Parathyroid adenoma (tissue), 2 donors: ENCODE measurements at regions not wholly inside any gene's neighbourhood (a gene's known extent, or its start where the extent isn't known, plus 50 kb on each side); places are given as distances from the start of the nearest gene placed in this dataset.

Experiments used
- H2AFZ ChIP-seq: fragments of 300-600 bp; sonication (generic); one replicate; pipeline ENCODE4 v1.7.0; 2017; ENCODE audit warnings: antibody characterized with exemption, mild to moderate bottlenecking
- H3K27ac ChIP-seq: fragments of 300-600 bp; sonication (generic); one replicate; pipeline ENCODE4 v1.7.0; 2017
- H3K27me3 ChIP-seq: fragments of 300-600 bp; sonication (generic); one replicate; pipeline ENCODE4 v1.7.0; 2017; ENCODE audit warnings: low read length; ENCODE audit not compliant: control insufficient read depth, insufficient read depth
- H3K36me3 ChIP-seq: fragments of 300-600 bp; sonication (generic); one replicate; pipeline ENCODE4 v1.7.0; 2017; ENCODE audit warnings: low read length; ENCODE audit not compliant: control insufficient read depth, insufficient read depth
- H3K4me1 ChIP-seq: fragments of 300-600 bp; sonication (generic); one replicate; pipeline ENCODE4 v1.7.0; 2017; ENCODE audit warnings: control low read depth
- H3K4me2 ChIP-seq: fragments of 300-600 bp; sonication (generic); one replicate; pipeline ENCODE4 v1.7.0; 2017; ENCODE audit warnings: low read length
- H3K4me3 ChIP-seq: fragments of 300-600 bp; sonication (generic); one replicate; pipeline ENCODE4 v1.7.0; 2017; ENCODE audit warnings: low read depth, low read length
- H3K79me2 ChIP-seq: fragments of 300-600 bp; sonication (generic); one replicate; pipeline ENCODE4 v1.7.0; 2017; ENCODE audit warnings: control low read depth
- H3K9ac ChIP-seq: fragments of 300-600 bp; sonication (generic); one replicate; pipeline ENCODE4 v1.7.0; 2017; ENCODE audit warnings: mild to moderate bottlenecking
- H3K9me3 ChIP-seq: fragments of 300-600 bp; sonication (generic); one replicate; pipeline ENCODE4 v1.7.0; 2017; ENCODE audit warnings: low read length; ENCODE audit not compliant: control insufficient read depth
- TF ChIP-seq, protein P1 (sequence below): fragments of 300-600 bp; sonication (generic); IDR thresholded peaks from one replicate; pipeline ENCODE4 v1.7.0; 2017; ENCODE audit warnings: antibody characterized with exemption, mild to moderate bottlenecking
- donor health status: primary hyperparathyroidism.

DNA sequence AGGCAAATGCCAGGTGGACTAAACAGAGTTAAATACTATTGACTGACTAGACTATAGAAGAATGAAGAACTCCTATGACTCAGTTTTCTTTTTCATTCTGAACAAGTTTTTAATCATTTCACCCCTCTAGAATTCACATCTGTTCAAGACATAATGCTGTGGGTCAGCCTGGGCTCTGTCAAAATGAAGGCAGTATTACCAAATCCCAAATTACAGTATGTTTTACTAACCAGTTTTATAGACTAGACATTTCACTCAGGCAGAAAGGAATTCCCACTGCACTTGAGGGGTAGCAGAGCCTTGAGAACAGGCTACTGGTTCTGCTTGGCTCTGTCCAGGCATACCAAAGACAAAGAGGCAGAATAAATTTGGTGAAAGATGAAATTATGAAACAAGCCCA, 511.7 kb downstream of the EPHA4 start:
- no peaks in the 10 kb centered on the region for H3K79me2 ChIP-seq
- no peak overlapping the region for H3K4me3 ChIP-seq
- no peak overlapping the region for H3K27ac ChIP-seq
- H3K36me3 ChIP-seq = no peaks in the 10 kb centered on the region
- H2AFZ ChIP-seq = no peak overlapping the region
- no peaks in the 10 kb centered on the region for H3K4me1 ChIP-seq
- no peak overlapping the region for H3K4me2 ChIP-seq
- no peaks in the 10 kb centered on the region for H3K27me3 ChIP-seq
- TF ChIP-seq, protein P1, sequence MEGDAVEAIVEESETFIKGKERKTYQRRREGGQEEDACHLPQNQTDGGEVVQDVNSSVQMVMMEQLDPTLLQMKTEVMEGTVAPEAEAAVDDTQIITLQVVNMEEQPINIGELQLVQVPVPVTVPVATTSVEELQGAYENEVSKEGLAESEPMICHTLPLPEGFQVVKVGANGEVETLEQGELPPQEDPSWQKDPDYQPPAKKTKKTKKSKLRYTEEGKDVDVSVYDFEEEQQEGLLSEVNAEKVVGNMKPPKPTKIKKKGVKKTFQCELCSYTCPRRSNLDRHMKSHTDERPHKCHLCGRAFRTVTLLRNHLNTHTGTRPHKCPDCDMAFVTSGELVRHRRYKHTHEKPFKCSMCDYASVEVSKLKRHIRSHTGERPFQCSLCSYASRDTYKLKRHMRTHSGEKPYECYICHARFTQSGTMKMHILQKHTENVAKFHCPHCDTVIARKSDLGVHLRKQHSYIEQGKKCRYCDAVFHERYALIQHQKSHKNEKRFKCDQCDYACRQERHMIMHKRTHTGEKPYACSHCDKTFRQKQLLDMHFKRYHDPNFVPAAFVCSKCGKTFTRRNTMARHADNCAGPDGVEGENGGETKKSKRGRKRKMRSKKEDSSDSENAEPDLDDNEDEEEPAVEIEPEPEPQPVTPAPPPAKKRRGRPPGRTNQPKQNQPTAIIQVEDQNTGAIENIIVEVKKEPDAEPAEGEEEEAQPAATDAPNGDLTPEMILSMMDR = no peak
- H3K9ac ChIP-seq = no peak overlapping the region
- H3K9me3 ChIP-seq = no peaks in the 10 kb centered on the region

DNA sequence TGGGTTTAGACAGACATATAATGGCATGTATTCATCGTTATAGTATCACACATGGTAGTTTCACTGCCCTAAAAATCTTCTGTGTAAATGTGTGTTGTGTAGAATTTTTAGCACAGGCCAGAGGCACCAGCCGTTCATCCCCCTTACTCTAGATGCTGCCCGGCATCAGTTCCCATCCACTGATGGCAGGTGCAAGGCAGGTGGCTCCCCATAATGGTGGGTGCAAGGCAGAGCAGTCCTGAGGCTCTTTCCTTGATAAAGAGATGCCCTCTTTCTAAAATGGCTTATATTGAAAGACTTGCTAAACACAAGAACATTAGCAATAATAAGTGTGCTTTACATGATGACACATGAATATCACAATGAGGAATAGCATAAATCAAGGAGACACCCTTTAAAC, 508.5 kb downstream of the EPHA4 start:
- Histone ChIP-seq H3K4me3 (no peak overlapping the region), H3K27me3 (no peaks in the 10 kb centered on the region), H3K79me2 (no peaks in the 10 kb centered on the region), H3K4me2 (no peak overlapping the region), H2AFZ (no peak overlapping the region), H3K4me1 (no peaks in the 10 kb centered on the region), H3K36me3 (no peaks in the 10 kb centered on the region), H3K27ac (no peak overlapping the region), H3K9me3 (no peaks in the 10 kb centered on the region), H3K9ac (no peak overlapping the region)
- TF ChIP-seq, protein P1 = no peak

DNA sequence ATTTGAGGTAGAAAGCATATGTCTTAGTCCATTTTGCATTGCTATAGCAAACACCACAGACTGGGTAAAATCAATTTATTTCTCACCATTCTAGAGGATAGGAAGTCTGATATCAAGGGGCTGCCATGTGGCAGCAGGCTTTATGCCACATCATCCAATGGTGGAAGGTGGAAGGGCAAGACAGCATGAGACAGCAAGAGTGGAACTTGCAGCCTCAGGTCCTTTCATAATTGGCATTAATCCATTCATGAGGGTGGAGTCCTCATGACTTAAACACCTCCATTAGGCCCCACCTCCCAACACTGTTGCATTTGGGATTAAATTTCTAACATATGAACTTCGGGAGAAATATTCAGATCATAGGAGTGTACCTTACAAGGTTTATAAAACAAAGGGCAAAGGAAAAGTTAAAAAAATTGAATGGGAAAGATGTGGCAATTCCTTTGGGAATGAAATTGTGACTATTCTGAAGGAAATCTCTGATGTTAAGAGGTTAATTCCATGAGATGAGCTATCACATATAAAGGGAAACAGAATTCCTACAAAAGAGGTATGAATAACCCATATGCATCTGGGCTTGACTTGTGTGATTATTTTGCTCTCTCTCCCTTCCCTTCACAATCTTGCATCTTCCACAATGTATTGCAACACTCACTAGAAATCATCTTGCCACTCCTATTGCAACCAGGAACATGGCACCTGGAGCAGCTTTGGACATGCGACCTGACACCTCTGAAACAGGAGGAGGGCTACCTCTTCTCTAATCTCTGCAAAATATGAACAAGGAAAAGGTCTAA, 507.8 kb downstream of the EPHA4 start:
- H3K4me3 ChIP-seq = no peak overlapping the region
- H3K27me3 ChIP-seq = no peaks in the 10 kb centered on the region
- H3K27ac ChIP-seq = no peak overlapping the region
- H3K4me1 ChIP-seq = no peaks in the 10 kb centered on the region
- H3K4me2 ChIP-seq = no peak overlapping the region
- H3K36me3 ChIP-seq = no peaks in the 10 kb centered on the region
- TF ChIP-seq, protein P1 = no peak
- no peaks in the 10 kb centered on the region for H3K79me2 ChIP-seq
- H3K9me3 ChIP-seq = no peaks in the 10 kb centered on the region
- H2AFZ ChIP-seq = no peak overlapping the region
- no peak overlapping the region for H3K9ac ChIP-seq

DNA sequence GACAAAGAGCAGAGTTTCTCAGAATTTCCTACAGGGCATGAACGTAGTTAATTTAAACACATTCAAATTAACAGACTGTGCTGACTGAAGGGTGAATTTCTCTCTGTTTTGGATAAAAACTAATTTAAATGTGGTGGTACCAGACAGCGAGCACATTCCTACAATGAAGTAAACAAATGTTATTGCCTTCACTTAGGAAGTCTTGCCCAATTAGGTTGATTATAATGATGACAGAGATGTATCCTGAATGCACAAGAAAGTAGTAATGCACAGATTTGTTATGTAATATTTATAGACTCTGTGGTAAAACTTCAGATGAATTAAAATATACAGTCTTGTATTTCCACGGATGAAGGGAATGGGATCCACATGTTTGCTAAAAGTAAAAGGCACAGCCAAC, 507.2 kb downstream of the EPHA4 start:
- H3K9ac ChIP-seq = no peak overlapping the region

More for the DNA sequence above, 507.2 kb downstream of the EPHA4 start:
- Histone ChIP-seq H3K4me2 (no peak overlapping the region), H3K9me3 (no peaks in the 10 kb centered on the region), H3K4me1 (no peaks in the 10 kb centered on the region), H3K79me2 (no peaks in the 10 kb centered on the region), H3K27me3 (no peaks in the 10 kb centered on the region), H2AFZ (no peak overlapping the region), H3K36me3 (no peaks in the 10 kb centered on the region), H3K27ac (no peak overlapping the region), H3K4me3 (no peak overlapping the region)
- TF ChIP-seq, protein P1 = no peak
